H1 (cell line): ENCODE measurements at regions not wholly inside any gene's neighbourhood (a gene's known extent, or its start where the extent isn't known, plus 50 kb on each side); places are given as distances from the start of the nearest gene placed in this dataset.

ENCODE experiments used
- BACH1 ChIP-seq: IDR thresholded peaks from 2 replicates; pipeline ENCODE4 v1.6.1; 2012; ENCODE audit warnings: low read length, improper control_type of control experiment
- CBX8 ChIP-seq: fragments of 300-800, 300-1000 bp; sonication (generic); IDR thresholded peaks from 2 replicates; pipeline ENCODE4 v1.7.1; 2016; ENCODE audit warnings: low read depth, low read length, borderline replicate concordance
- CTCF ChIP-seq, 3 experiments: IDR thresholded peaks; 1 replicate in 2 of 3; 2 replicates in 1 of 3; pipeline versions ENCODE4 v1.5.1 to v1.6.1; 2011; ENCODE audit warnings: low read length in 3 of 3, mild to moderate bottlenecking in 3 of 3, inconsistent platforms in 2 of 3, low read depth in 1 of 3, moderate library complexity in 1 of 3; ENCODE audit not compliant: insufficient read depth in 1 of 3; ENCODE audit errors: control extremely low read depth in 1 of 3
- EP300 ChIP-seq, 2 experiments: IDR thresholded peaks; 1 replicate in 1 of 2; 2 replicates in 1 of 2; pipeline ENCODE4 v1.6.1; 2011 to 2012; ENCODE audit warnings: low read depth in 2 of 2, low read length in 2 of 2, mild to moderate bottlenecking in 2 of 2, borderline replicate concordance in 1 of 2, inconsistent platforms in 1 of 2, moderate library complexity in 1 of 2
- JUND ChIP-seq: IDR thresholded peaks from 2 replicates; pipeline ENCODE4 v1.6.1; 2011; ENCODE audit warnings: mild to moderate bottlenecking, improper control_type of control experiment, low read length
- RFX5 ChIP-seq: IDR thresholded peaks from 2 replicates; pipeline ENCODE4 v1.6.1; 2011; ENCODE audit warnings: low read depth, low read length, improper control_type of control experiment, borderline replicate concordance

- TF ChIP-seq CBX8 = no peak
- no peak for TF ChIP-seq CTCF (IDR thresholded peaks at IDR 0.05; ENCODE audit: control extremely low read depth in 1 of 3, insufficient read depth in 1 of 3, low read depth in 1 of 3, low read length in 3 of 3)
- TF ChIP-seq EP300 (IDR thresholded peaks at IDR 0.05; ENCODE audit: borderline replicate concordance in 1 of 2, low read depth in 2 of 2, low read length in 2 of 2) = no peak
- no peak for TF ChIP-seq BACH1
- no peak for TF ChIP-seq RFX5
- no peak for TF ChIP-seq JUND
Observed at GRCh38 chr9:130766021-130766926, 68.8 kb upstream of the ABL1 start.
